H54 (cell line): ENCODE measurements at regions not wholly inside any gene's neighbourhood (a gene's known extent, or its start where the extent isn't known, plus 50 kb on each side); places are given as distances from the start of the nearest gene placed in this dataset.
A peak's percentile ranks its signal among the peaks of the same experiment; 100 is the strongest.
"Not testable (repeated sequence)": the region's sequence is repeated elsewhere in the genome, so short reads cannot be mapped to it uniquely, and the experiment has no call there.

Experiments used
- DNase-seq: peaks from one replicate; pipeline ENCODE4 v3.0.0; 2011; ENCODE audit warnings: low spot score, mixed read lengths; ENCODE audit not compliant: insufficient read length
- FAIRE-seq: peaks from 3 replicates; lab custom pipeline; 2011; peaks lifted over from hg19 to GRCh38; lab: Jason Lieb, UNC
- POLR2A ChIP-seq: IDR thresholded peaks from 2 replicates; pipeline ENCODE4 v1.6.1; 2011; ENCODE audit warnings: low read depth, mild to moderate bottlenecking, low read length

DNA sequence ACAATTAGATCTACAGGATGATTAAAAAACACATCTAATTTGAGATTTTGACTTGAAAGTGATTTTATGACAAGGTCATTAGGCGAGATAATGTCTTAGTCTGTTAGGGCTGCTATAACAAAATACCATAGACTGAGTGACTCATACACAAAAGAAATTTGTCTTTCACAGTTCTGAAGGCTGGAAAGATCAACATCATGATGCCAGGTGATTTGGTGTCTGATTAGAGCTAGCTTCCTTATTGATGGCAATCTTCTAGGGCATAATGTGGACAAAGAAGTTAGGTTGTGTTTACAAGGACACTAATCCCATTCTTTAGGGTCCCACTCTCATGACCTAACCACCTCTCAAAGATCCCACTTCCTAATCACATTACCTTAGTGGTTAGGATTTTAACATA is 256.7 kb downstream of the TUSC1 start:
- TF ChIP-seq POLR2A = no peak
- FAIRE-seq = no peak

DNA sequence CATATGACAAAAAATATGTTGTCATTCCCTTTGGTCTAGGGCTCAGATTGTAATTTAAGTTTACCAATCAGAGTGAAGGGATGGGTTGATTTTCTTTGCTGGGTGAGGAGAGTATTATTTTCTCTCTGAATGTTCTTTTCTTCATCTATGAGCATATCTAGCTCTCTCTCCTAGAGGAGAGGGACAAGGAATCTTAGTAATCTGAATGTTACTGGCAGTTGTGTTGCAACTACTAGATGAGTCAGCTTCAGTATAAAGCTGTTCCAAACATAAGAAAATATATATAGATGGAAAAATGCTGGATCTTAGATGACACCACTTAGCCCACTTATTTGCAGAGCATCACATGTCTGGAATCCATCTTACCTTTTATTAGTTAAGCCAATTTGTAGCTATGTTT is 259.3 kb downstream of the TUSC1 start:
- FAIRE-seq (peak; percentile 33), DNase-seq (no peak)
- TF ChIP-seq POLR2A = no peak

More for the DNA sequence above, 256.7 kb downstream of the TUSC1 start:
- no peak for DNase-seq

DNA sequence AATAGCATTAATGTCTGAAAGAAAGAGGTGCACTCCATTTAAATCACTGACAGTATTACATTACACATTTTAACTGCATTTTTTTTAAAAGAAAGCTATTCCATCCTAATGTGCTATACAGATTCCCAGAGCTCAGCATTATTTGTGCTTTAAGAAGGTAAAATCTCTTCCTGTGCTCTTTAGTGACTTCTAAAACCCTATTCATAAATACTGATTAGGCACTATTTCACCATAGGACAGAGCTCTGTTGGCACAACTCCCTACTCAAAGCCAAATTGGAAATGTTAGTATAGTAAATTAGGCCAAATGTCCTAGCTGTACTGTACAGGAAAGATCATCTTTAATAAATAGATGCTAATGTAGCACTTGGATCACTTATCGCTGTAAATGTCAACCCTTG is 262.5 kb downstream of the TUSC1 start:
- no peak for TF ChIP-seq POLR2A
- no peak for DNase-seq
- no peak for FAIRE-seq

DNA sequence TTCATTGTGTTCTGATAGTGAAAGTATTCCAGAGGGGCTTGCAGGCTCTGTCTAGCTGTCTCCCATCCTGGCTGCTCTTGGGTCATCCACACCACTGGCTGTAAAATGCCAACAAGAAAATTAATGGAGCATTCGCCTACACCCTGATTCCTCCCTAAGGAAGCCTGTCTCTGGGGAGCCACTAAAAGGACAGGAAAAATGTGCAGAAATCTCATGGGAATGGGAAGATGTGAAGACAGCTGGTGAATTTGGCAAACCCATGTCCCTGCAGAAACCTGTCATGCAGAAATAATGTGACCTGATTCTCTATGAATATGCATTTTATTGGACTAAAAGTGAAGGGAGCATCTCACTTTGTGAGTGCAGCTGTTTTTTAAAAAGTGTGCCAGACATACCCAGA is 265.6 kb downstream of the TUSC1 start:
- no peak for DNase-seq
- no peak for TF ChIP-seq POLR2A
- no peak for FAIRE-seq

DNA sequence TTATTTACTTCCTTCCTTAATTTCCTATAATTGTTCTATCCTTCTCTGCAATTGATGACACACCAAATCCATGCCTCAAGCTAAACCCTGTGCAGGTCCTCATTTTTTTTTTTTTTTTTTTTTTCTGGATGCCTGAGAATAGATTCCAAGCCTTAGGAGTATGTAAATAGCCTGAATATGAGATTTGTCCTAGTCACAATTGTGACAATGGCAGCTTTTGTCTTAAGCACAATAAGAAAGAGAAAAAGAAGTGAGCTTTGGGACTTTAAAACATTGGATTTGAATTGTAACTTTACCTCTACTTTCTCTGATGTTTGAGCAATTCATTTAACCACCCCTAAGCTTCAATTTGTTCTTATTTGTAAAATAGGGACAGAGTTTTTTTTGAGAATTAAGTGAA is 280.5 kb downstream of the TUSC1 start:
- no peak for TF ChIP-seq POLR2A
- DNase-seq (no peak), FAIRE-seq (no peak)

DNA sequence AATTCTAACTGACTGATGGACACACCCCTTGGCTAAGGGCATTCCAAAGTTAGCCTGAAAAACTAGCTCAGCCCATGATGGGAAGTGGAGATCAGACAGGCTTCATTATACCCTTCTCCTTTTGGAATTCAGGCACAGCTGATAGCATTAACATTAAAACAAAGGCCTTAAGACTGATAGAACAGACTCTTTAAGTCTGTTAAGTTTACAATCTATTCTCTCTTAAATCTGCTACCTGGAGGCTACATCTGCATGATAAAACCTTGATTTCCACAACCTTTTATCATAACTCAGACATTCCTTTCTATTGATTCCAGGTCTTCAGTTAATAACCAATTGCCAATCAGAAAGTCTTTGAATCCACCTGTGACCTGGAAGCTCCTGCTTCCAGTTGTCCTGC is 281.4 kb downstream of the TUSC1 start:
- DNase-seq (no peak), FAIRE-seq (no peak)
- no peak for TF ChIP-seq POLR2A

DNA sequence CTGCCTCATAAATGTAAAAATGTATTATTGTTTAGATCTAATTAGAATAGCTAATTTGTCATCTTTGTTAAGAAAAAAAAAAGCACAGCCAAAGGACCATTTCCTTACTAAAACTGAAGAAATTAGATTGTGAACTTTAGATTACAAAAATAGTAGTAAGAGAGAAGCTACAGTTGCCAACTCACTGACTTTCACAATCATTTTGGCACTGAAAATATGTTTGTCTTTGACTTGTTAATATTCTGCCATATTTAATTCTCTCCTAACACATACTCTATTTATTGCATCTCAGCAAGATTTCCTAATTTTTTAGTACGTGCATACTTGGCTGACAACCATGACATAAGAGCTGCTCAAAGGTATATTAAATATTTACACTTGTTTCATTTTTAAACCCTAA is 297.1 kb downstream of the TUSC1 start:
- no peak for TF ChIP-seq POLR2A
- no peak for DNase-seq
- FAIRE-seq = no peak

DNA sequence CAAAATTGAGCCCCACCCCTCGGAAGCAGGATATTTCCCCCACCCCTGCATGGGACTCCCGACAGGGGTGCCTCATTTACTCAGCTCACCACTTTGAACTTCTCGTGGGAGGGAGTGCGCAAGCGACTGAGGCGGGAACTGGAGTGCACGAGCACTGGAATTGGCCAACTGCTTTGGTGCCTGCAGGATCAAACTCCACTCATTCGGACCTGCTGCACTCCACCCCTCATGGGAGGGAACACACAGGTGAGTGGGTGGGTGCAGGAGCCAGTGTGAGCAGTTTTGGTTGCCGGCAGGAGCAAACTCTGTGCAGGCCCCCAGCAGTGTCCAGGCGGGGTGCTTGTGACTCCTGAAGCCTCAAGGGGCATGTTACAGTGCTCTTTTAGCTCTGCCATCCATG is 301.2 kb downstream of the TUSC1 start:
- no peak for FAIRE-seq
- no peak for TF ChIP-seq POLR2A
- DNase-seq = no peak

DNA sequence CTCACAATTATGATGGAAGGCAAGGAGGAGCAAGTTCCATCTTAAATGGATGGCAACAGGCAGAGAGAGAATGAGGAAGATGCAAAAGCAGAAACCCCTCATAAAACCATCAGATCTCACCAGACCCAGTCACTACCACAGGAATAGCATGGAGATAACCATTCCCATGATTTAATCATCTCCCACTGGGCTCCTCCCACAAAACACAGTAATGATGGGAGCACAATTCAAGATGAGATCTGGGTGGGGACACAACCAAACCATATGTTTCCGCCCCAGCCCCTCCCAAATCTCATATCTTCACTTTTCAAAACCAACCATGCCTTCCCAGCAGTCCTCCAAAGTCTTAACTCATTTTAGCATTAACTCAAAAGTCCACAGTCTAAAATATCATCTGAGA is 304.0 kb downstream of the TUSC1 start:
- DNase-seq (no peak), FAIRE-seq (no peak)
- no peak for TF ChIP-seq POLR2A

DNA sequence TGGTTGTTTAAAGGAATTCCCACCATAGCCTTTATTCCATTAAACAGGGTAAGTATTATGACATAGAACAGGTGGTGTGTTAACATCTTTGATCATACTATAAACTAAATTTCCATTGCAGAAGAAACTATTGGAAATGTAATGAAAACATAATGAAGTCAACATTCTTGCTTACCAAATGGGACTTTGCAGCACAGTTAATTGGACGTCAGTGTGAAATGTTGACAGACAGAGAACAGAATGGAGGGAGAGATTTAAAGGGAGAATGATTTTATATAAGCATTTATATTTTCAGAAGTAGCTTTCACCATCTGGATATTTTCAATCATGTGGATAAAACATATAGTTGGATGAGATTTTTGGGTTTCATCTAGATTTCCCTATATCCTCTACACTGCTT is 311.3 kb downstream of the TUSC1 start:
- DNase-seq (no peak), FAIRE-seq (no peak)
- no peak for TF ChIP-seq POLR2A

DNA sequence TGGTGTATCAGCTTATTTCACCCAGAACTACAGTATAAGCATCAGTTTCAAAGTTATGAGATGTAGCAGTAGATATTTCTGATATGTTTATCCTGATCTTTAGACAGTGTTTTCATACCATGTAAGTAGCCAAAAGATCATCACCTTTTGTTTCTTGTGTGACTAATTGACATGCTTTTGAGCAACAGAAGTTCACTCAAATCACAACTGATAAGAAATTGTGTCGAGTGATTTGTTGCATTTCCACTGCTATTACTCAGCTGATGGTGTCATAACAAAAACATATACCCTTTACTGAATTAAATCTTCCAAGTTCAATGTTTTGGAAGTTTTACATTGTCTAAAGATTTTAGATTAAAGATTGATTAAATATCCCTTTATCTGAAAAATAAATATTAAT is 324.5 kb downstream of the TUSC1 start:
- DNase-seq (no peak), FAIRE-seq (no peak)
- no peak for TF ChIP-seq POLR2A

DNA sequence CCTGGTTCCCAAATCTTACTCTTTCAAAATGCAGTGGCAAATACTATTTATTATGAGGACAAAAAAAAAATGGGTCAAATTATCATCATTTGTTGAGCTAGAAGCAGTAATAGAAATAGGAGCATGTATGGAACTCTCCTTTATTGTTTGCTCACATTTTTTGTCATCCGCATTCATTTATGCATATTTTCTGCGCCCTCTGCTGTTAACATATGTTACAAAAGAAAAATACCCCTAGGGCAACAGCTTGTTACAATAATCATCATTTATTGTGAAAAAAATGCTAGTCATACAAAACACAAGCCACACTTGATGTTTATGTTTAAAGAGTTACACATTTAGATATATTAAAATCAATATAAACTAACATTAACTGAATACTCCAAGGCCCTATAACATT is 328.2 kb downstream of the TUSC1 start:
- FAIRE-seq = no peak
- DNase-seq = no peak

DNA sequence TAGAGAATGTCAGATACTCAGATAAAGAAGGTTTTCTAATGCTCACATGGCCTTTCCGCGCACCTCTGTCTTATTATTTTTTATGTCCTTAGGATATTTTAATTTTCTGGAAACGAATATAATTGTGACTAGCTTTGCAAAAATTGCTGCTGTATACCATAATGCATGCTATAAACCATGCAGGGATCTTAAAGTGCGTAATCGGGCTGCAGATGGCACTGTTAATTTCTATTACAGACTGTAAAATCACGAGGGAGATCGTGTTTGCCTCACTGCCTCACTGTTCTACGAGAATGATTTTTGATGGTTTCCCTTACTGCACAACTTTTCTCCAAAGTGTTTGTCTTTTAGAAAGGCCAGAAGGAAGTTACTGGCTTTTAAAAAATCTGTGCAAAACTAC is 356.1 kb downstream of the TUSC1 start:
- TF ChIP-seq POLR2A = no peak
- no peak for FAIRE-seq

More for the DNA sequence above, 328.2 kb downstream of the TUSC1 start:
- TF ChIP-seq POLR2A = no peak

DNA sequence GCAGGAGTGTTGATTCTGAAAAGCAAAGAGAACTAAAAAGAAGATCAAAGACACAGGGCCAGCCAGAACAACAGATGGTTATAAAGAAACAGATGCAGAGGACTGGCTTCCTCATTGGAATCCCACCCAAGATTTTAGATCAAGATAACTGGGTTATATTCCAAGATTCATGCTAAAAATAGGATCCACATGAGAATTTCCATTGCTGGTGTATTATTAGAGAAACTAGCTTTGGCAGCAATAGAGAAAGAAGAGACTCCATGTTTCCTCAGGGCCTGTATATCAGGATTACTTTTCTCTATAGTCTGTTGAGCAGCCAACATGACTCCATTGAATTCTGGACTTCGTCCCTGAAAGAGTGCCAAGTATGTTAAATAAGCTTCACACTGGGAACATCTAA is 367.3 kb downstream of the TUSC1 start:
- FAIRE-seq (no peak), DNase-seq (no peak)
- no peak for TF ChIP-seq POLR2A

More for the DNA sequence above, 356.1 kb downstream of the TUSC1 start:
- no peak for DNase-seq

DNA sequence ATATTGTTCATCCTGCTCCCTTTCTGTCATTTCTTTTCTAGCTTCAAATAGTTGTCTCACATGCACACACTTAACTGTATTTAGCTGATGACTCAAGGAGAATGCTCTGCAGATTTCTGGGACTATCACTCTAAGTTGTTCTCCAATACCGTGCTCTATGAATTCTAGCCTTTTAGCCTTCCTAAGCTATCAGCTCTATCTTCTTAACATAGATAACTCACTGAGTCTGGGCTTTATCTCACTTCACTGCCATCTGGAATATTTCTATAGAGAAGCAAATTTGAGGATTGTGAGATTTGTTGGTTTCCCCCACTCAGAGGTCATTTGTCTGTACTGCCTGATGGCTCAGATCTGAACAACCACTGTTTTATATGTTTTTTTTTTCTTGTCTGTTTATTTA is 369.7 kb downstream of the TUSC1 start:
- DNase-seq (no peak), FAIRE-seq (no peak)
- TF ChIP-seq POLR2A = no peak

DNA sequence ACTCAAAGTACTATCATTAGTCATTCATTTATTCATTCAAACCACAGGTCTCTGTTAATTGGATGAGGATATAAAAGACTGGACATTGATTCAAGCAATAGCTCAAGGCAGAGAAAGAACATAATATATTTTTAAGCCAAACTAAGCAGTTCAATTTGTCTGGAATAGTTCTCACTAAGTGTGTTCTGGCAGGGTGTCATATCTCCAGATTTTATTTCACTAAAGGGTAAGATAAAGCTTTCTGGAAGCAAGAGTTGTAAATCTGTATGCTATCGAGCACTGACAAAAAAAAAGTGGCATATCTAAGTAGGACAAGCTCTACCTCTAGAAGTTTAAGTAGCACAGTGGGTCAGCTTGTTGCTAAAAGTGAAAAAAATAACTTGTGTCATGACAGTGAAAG is 375.6 kb downstream of the TUSC1 start:
- TF ChIP-seq POLR2A = no peak
- no peak for FAIRE-seq
- DNase-seq = no peak

DNA sequence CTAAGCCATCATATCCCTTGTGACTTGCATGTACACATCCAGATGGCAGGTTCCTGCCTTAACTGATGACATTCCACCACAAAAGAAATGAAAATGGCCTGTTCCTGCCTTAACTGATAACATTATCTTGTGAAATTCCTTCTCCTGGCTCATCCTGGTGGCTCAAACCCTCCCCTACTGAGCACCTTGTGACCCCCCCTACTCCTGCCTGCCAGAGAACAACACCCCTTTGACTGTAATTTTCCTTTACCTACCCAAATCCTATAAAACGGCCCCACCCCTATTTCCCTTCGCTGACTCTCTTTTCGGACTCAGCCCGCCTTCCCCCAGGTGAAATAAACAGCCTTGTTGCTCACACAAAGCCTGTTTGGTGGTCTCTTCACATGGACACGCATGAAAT is 390.0 kb downstream of the TUSC1 start:
- FAIRE-seq, DNase-seq: not testable (repeated sequence)
